ENCODE measurements at regions not wholly inside any gene's neighbourhood (a gene's known extent, or its start where the extent isn't known, plus 50 kb on each side); places are given as distances from the start of the nearest gene placed in this dataset.

GRCh38 chr11:123301013-123301591 is 106.1 kb upstream of the CLMP start:
- TF ChIP-seq CTCF (IDR thresholded peaks at IDR 0.05): no peak
- TF ChIP-seq POLR2A (IDR thresholded peaks at IDR 0.05): no peak
- no peak for TF ChIP-seq POLR2AphosphoS5 (IDR thresholded peaks at IDR 0.05)
- no peak for TF ChIP-seq EP300 (IDR thresholded peaks at IDR 0.05)

Data from stomach (tissue), 4 donors.